ENCODE measurements at regions not wholly inside any gene's neighbourhood (a gene's known extent, or its start where the extent isn't known, plus 50 kb on each side); places are given as distances from the start of the nearest gene placed in this dataset.
"Not testable (repeated sequence)": the region's sequence is repeated elsewhere in the genome, so short reads cannot be mapped to it uniquely, and the experiment has no call there.

DNA sequence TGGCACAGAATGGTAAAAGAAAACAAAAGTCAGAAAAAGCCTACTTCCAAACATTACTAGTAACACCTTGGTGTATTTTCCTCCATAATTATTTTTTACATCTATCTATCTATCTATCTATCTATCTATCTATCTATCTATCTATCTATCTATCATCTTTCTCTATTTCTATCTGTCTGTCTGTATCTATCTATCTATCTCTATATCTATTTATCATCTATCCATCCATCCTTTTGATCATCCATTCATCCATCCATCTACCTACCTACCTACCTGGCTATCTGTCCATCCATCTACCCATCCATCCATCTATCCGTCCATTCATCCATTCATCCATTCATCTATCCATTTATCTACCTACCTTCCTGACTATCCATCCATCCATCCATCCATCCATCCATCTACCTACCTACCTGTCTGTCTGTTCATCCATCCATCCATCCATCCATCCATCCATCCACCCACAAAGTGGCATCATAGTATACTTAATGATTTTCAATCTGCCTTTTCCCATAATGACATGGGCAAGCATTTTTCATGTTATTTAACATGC is 121.9 kb upstream of the NEK6 start:
- Histone ChIP-seq H3K27ac (no peak overlapping the region), H3K4me3 (no peak overlapping the region)
- DNase-seq (ENCODE audit: low spot score): no peak
- TF ChIP-seq, protein P1, sequence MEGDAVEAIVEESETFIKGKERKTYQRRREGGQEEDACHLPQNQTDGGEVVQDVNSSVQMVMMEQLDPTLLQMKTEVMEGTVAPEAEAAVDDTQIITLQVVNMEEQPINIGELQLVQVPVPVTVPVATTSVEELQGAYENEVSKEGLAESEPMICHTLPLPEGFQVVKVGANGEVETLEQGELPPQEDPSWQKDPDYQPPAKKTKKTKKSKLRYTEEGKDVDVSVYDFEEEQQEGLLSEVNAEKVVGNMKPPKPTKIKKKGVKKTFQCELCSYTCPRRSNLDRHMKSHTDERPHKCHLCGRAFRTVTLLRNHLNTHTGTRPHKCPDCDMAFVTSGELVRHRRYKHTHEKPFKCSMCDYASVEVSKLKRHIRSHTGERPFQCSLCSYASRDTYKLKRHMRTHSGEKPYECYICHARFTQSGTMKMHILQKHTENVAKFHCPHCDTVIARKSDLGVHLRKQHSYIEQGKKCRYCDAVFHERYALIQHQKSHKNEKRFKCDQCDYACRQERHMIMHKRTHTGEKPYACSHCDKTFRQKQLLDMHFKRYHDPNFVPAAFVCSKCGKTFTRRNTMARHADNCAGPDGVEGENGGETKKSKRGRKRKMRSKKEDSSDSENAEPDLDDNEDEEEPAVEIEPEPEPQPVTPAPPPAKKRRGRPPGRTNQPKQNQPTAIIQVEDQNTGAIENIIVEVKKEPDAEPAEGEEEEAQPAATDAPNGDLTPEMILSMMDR (IDR thresholded peaks at IDR 0.05): no peak

DNA sequence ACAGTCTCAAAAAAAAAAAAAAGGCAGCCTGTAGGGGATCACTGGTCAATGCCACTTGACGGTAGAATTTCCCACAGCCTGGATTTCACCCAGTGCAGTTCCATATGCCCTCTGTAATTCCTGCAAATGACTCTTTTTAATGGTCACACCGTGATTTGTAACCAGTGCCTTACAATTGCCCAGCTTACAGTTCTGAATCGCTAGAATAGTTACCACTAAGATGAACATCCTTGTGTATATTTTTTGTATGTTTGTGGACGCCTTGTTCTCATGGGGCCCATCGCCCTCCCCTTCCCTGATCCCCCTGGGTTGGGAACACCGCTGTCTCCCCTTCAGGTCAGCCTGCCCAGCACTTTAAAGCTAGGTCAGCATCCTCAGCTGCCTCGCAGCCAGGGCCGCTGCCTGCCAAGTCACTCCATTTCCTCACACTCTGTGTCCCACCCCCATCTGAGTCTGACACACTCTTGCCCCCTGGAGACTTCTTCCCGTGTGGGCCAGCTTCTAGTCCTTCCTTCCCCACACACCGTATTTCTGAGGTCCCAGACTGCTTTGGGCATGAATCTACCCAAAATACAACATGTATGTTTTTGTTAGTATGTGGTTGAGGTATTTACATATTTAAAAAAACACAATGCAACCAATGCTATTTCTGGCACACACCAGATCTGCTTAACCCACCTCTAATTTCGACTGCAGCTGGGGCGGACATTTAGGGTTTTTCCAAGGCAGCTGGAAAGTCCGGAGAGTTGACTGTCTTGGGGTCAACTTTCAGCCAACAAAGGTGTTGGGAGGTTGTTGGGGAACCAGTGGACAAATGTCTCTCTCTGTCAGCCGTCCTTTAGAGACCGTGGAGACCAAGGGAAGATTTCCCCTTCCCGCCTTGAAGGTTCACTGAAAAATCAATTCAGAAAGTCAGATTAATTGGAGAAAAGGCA is 120.5 kb upstream of the NEK6 start:
- H3K4me3 ChIP-seq: no peak overlapping the region
- DNase-seq (ENCODE audit: low spot score): no peak
- TF ChIP-seq, protein P1 (IDR thresholded peaks at IDR 0.05): no peak
- H3K27ac ChIP-seq: no peak overlapping the region

DNA sequence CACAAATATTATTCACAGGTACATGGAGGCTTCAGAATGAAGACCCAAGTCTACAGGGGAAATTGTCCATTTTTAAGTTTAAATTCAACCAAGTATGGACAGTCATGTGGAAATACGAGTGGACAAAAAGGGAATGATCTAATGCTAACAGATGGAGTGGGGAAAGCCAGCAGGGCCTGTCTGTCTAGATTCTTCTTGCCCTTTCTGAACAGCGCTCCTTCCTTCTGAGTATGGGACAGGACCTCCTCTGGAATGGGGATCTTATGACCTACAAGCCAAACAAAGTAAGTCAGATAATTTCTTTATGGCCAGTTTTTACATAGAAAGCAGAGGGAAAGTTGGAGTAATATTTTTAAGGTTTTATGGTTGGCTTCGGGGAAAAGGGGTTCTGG is 119.8 kb upstream of the NEK6 start:
- TF ChIP-seq, protein P1 (IDR thresholded peaks at IDR 0.05): no peak
- Histone ChIP-seq H3K27ac (no peak overlapping the region), H3K4me3 (no peak overlapping the region)
- no peak for DNase-seq (ENCODE audit: low spot score)

DNA sequence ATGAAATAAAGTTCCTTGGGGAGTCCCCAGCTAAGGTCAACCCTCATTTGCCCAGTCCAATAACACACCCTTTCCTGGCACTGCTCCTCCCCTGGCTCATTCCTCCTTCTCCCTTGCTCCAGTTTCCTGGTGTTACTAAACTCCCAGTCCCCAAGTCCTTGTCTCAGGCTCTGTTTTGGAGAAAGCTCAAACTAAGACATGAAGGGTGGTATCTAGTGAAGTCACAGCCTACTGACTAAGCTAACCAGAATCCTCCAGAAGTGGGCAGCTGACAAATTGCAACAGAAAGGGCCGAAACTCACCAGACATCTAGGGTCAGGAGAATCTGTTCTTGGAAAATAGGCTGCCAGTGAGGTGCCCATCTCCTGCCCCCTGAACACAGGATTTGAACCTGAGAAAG is 118.7 kb upstream of the NEK6 start:
- Histone ChIP-seq H3K27ac (no peak overlapping the region), H3K4me3 (no peak overlapping the region)
- TF ChIP-seq, protein P1 (IDR thresholded peaks at IDR 0.05): no peak
- no peak for DNase-seq (ENCODE audit: low spot score)

DNA sequence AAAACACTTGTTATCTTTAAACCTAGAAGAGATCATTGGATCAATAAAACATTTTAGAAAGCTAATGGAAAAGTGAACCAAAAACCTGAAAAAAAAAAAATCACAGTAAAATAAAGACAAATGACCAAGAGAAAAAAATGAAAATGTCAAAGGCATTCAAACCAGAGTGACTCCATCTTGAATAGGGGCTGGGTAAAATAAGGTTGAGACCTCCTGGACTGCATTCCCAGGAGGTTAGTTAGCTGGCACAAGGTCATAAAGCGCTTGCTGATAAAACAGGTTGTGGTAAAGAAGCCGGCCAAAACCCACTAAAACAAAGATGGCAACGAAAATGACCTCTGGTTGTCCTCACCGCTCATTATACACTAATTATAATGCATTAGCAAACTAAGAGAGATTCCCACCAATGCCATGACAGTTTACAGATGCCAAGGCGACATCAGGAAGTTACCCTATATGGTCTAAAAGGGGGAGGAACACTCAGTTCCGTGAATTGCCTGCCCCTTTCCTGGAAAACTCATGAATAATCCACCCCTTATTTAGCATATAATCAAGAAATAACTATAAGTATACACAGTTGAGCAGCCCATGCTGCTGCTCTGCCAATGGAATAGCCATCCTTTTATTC is 116.7 kb upstream of the NEK6 start:
- no peak for DNase-seq (ENCODE audit: low spot score)
- TF ChIP-seq, protein P1 (IDR thresholded peaks at IDR 0.05): no peak
- Histone ChIP-seq H3K27ac (no peak overlapping the region), H3K4me3 (no peak overlapping the region)

GRCh38 chr9:124144561-124145123 is 113.1 kb upstream of the NEK6 start:
- not testable (repeated sequence) for H3K4me3 ChIP-seq; DNase-seq (ENCODE audit: low spot score); H3K27ac ChIP-seq

- TF ChIP-seq, protein P1 (IDR thresholded peaks at IDR 0.05): no peak
- DNase-seq (ENCODE audit: low spot score): no peak
- Histone ChIP-seq H3K4me3 (no peak overlapping the region), H3K27ac (no peak overlapping the region)
These were observed 111.7 kb upstream of the NEK6 start for GRCh38 chr9:124146031-124146561.
